ENCODE measurements at regions not wholly inside any gene's neighbourhood (a gene's known extent, or its start where the extent isn't known, plus 50 kb on each side); places are given as distances from the start of the nearest gene placed in this dataset.

DNA sequence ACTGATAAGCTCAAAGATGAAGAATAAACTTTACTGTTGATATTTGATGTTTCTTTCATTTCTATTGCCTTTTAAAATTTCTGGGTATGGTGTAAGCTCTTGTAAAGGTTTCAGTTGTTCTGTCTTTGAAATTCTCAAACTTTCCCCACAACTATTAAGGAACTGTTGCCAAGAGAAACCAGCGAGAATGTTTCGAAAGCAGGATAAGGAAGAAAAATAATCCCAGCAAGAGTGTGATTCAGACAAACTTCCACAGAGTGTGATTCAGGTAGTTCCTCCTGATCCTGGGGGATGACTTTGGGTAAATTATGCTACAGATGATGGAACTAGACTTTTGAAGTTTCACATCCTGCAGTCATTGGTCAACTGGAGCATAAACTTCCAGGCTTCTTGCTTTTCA is 632.0 kb downstream of the NSUN3 start:
- no peak for TF ChIP-seq CTCF (IDR thresholded peaks at IDR 0.05; ENCODE audit: borderline replicate concordance, control extremely low read depth, extremely low read depth, insufficient read depth, missing control alignments)
- no peak for DNase-seq (ENCODE audit: low spot score)
- in situ Hi-C loops (cut with MboI; ENCODE audit: low sequenced_read_pairs, unreplicated experiment): no loop called here

DNA sequence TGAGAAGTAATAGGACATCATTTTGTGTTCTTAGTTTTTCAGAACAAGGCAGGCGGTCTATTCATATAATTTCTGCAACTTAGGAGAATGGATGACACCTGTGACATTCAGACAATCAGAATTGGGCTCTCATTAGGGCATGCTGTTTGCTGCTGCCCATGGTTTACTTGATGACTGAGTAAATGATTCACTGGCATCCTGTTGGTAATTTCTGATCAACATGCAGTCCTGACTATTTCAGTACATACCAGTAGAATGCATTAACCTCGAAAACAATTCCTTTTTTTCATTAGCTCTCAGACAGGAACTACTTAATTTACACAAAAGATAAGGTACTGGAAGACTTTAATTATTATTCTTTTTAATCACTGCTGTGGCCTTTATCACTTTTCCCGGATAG is 641.6 kb downstream of the NSUN3 start:
- no peak for DNase-seq (ENCODE audit: low spot score)
- in situ Hi-C loops (cut with MboI; ENCODE audit: low sequenced_read_pairs, unreplicated experiment): no loop called here
- no peak for TF ChIP-seq CTCF (IDR thresholded peaks at IDR 0.05; ENCODE audit: borderline replicate concordance, control extremely low read depth, extremely low read depth, insufficient read depth, missing control alignments)

DNA sequence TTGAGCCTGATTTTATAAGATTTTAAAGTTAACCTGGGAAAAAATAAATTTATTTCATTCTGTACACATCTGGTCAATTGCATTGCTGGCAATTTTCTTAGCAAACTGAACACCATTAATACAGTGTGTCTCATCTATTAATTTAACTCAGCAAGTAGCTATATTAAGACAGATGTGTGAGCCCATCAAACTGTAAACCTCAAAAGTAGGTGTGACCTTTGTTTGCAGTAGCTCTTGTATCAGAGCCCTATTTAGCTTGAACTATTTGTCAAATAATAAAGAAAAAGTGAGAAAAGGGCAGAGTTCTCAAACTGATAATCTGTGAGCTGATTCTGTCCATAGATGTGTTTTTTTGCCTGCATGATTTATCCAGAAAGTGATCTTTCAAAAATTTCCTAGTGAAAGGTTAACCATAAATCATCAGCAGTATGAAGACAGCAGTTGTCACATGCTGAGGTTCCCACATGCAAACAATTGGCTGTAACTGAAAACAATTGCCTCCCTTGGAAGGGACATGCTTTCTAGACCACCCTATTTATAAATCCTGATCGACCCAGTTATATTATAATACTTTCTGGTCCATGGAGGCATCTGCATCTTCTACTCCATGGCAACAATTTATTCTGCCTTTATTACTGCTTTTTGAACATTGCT is 646.5 kb downstream of the NSUN3 start:
- no peak for TF ChIP-seq CTCF (IDR thresholded peaks at IDR 0.05; ENCODE audit: borderline replicate concordance, control extremely low read depth, extremely low read depth, insufficient read depth, missing control alignments)
- in situ Hi-C loops (cut with MboI; ENCODE audit: low sequenced_read_pairs, unreplicated experiment): no loop called here
- no peak for DNase-seq (ENCODE audit: low spot score)

DNA sequence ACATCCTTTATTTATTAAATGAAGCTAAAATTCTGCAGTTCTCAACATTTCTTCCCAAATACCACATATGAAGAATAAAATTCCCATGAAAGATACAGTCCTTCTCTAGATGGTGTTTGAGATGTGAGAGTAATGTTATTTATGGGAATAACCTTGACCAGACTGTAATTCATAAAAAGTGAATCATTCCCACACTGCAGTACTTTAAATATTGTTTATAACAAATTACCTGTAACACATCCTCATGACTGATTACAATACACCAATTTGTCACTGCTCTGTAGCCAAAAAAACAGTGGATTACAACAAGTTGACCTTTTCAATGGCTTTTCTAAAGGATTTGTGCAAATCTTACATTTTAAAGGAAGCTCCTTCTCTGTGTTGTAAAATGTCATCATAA is 651.3 kb downstream of the NSUN3 start:
- TF ChIP-seq CTCF (IDR thresholded peaks at IDR 0.05; ENCODE audit: borderline replicate concordance, control extremely low read depth, extremely low read depth, insufficient read depth, missing control alignments): no peak
- in situ Hi-C loops (cut with MboI; ENCODE audit: low sequenced_read_pairs, unreplicated experiment): no loop called here
- DNase-seq (ENCODE audit: low spot score): no peak

DNA sequence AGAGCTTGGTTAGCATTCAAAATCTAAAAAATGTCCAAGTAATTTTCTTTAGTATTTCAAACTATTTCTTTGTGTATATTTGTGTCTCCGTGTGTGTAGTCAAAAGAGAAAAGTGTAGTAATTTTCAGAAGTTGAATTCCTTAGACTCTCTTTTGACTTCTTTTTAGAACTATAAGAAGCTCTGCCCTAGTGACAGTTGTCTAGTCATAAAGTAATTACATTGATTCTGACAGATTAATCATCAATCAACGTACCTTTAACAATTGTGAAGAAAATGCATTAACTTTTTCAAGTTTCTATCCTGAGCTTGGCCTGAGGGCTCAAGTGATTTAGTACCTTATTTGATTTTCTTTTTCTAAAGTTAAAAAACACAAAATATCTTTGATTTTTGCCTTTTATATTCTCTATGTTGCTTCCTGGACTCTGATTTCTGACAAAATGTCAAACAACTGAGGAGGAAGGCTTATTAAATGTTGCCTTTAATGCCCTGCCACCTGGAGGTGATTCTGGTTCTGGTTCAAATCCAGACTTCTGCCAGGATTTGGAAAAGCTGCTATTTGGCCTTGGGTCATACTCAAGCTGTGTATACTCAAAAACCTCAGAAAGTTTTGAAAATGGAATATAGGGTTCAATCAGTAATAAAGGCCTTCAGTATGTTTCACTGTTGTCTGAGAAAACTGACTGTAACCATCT is 653.6 kb downstream of the NSUN3 start:
- no peak for TF ChIP-seq CTCF (IDR thresholded peaks at IDR 0.05; ENCODE audit: borderline replicate concordance, control extremely low read depth, extremely low read depth, insufficient read depth, missing control alignments)
- no peak for DNase-seq (ENCODE audit: low spot score)
- in situ Hi-C loops (cut with MboI; ENCODE audit: low sequenced_read_pairs, unreplicated experiment): no loop called here

DNA sequence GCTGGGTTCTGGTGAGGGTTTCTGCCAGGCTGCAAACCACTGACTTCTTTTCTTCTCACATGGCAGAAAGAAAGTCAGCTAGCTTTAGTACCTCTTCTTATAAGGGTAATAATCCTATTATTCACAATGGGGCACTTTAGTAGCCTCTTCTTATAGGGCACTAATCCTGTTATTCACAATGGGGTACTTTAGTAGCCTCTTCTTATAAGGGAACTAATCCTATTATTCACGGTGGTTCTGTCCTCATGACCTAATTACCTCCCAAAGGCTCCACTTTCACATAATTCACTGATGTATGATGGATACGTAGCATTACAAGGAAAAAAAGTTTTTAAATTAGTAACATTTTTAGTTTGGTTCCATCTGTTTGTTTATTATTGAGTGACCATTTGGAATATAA is 671.3 kb downstream of the NSUN3 start:
- no peak for DNase-seq (ENCODE audit: low spot score)
- in situ Hi-C loops (cut with MboI; ENCODE audit: low sequenced_read_pairs, unreplicated experiment): no loop called here
- TF ChIP-seq CTCF (IDR thresholded peaks at IDR 0.05; ENCODE audit: borderline replicate concordance, control extremely low read depth, extremely low read depth, insufficient read depth, missing control alignments): no peak
